ENCODE measurements at regions not wholly inside any gene's neighbourhood (a gene's known extent, or its start where the extent isn't known, plus 50 kb on each side); places are given as distances from the start of the nearest gene placed in this dataset.

GRCh38 chr5:27257696-27258095 is 219.3 kb upstream of the CDH9 start:
- no peak for TF ChIP-seq CTCF (IDR thresholded peaks at IDR 0.05; ENCODE audit: insufficient read depth, low read length, poor library complexity, severe bottlenecking)
- Histone ChIP-seq H3K4me3 (replicated peaks; ENCODE audit: low read depth, low read length) (no peak overlapping the region), H3K36me3 (ENCODE audit: control insufficient read depth, insufficient read depth, low read length) (no peaks in the 10 kb centered on the region), H3K27me3 (replicated peaks; ENCODE audit: control insufficient read depth, insufficient read depth, low read length) (no peaks in the 10 kb centered on the region)
- DNase-seq (ENCODE audit: extremely low read depth, insufficient read length): no peak

GRCh38 chr5:27252911-27253310 is 214.5 kb upstream of the CDH9 start:
- Histone ChIP-seq H3K27me3 (replicated peaks; ENCODE audit: control insufficient read depth, insufficient read depth, low read length) (no peaks in the 10 kb centered on the region), H3K4me3 (replicated peaks; ENCODE audit: low read depth, low read length) (no peak overlapping the region), H3K36me3 (ENCODE audit: control insufficient read depth, insufficient read depth, low read length) (no peaks in the 10 kb centered on the region)
- no peak for TF ChIP-seq CTCF (IDR thresholded peaks at IDR 0.05; ENCODE audit: insufficient read depth, low read length, poor library complexity, severe bottlenecking)
- DNase-seq (ENCODE audit: extremely low read depth, insufficient read length): no peak

- TF ChIP-seq CTCF (IDR thresholded peaks at IDR 0.05; ENCODE audit: insufficient read depth, low read length, poor library complexity, severe bottlenecking): no peak
- H3K4me3 ChIP-seq (replicated peaks; ENCODE audit: low read depth, low read length): no peak overlapping the region
- DNase-seq (ENCODE audit: extremely low read depth, insufficient read length): no peak
- no peaks in the 10 kb centered on the region for H3K27me3 ChIP-seq (replicated peaks; ENCODE audit: control insufficient read depth, insufficient read depth, low read length)
- no peaks in the 10 kb centered on the region for H3K36me3 ChIP-seq (ENCODE audit: control insufficient read depth, insufficient read depth, low read length)
Observed at GRCh38 chr5:27242258-27242626, 203.9 kb upstream of the CDH9 start.

GRCh38 chr5:27241564-27242257 is 203.3 kb upstream of the CDH9 start:
- TF ChIP-seq CTCF (IDR thresholded peaks at IDR 0.05; ENCODE audit: insufficient read depth, low read length, poor library complexity, severe bottlenecking): no peak
- H3K27me3 ChIP-seq (replicated peaks; ENCODE audit: control insufficient read depth, insufficient read depth, low read length): no peaks in the 10 kb centered on the region
- DNase-seq (ENCODE audit: extremely low read depth, insufficient read length): no peak
- no peak overlapping the region for H3K4me3 ChIP-seq (replicated peaks; ENCODE audit: low read depth, low read length)
- no peaks in the 10 kb centered on the region for H3K36me3 ChIP-seq (ENCODE audit: control insufficient read depth, insufficient read depth, low read length)

- Histone ChIP-seq H3K4me3 (replicated peaks; ENCODE audit: low read depth, low read length) (no peak overlapping the region), H3K27me3 (replicated peaks; ENCODE audit: control insufficient read depth, insufficient read depth, low read length) (no peaks in the 10 kb centered on the region), H3K36me3 (ENCODE audit: control insufficient read depth, insufficient read depth, low read length) (no peaks in the 10 kb centered on the region)
- no peak for TF ChIP-seq CTCF (IDR thresholded peaks at IDR 0.05; ENCODE audit: insufficient read depth, low read length, poor library complexity, severe bottlenecking)
- no peak for DNase-seq (ENCODE audit: extremely low read depth, insufficient read length)
Observed at GRCh38 chr5:27240791-27241190, 202.4 kb upstream of the CDH9 start.

- DNase-seq (ENCODE audit: extremely low read depth, insufficient read length): no peak
- Histone ChIP-seq H3K27me3 (replicated peaks; ENCODE audit: control insufficient read depth, insufficient read depth, low read length) (no peaks in the 10 kb centered on the region), H3K4me3 (replicated peaks; ENCODE audit: low read depth, low read length) (no peak overlapping the region), H3K36me3 (ENCODE audit: control insufficient read depth, insufficient read depth, low read length) (no peaks in the 10 kb centered on the region)
- TF ChIP-seq CTCF (IDR thresholded peaks at IDR 0.05; ENCODE audit: insufficient read depth, low read length, poor library complexity, severe bottlenecking): no peak
Observed at GRCh38 chr5:27234916-27235315, 196.5 kb upstream of the CDH9 start.

All from GM06990 (cell line).